OCI-LY7 (cell line): ENCODE measurements at regions not wholly inside any gene's neighbourhood (a gene's known extent, or its start where the extent isn't known, plus 50 kb on each side); places are given as distances from the start of the nearest gene placed in this dataset.

Experiments used
- EZH2phosphoT487 ChIP-seq: fragments of 200-600 bp; sonication (generic); IDR thresholded peaks from 2 replicates; pipeline ENCODE4 v1.6.1; 2018; ENCODE audit warnings: low read depth, borderline replicate concordance, mild to moderate bottlenecking, mixed run types, antibody characterized with exemption, low read length, moderate library complexity, mixed read lengths
- TF ChIP-seq, protein P1 (sequence below): fragments of 200-600 bp; sonication (generic); conservative IDR thresholded peaks from 2 replicates; pipeline ENCODE4 v1.5.1; 2014; ENCODE audit warnings: mild to moderate bottlenecking, antibody characterized with exemption, low read length, moderate library complexity, mixed read lengths

GRCh38 chr3:87691109-87691508 is 367.7 kb downstream of the CGGBP1 start:
- TF ChIP-seq, protein P1, sequence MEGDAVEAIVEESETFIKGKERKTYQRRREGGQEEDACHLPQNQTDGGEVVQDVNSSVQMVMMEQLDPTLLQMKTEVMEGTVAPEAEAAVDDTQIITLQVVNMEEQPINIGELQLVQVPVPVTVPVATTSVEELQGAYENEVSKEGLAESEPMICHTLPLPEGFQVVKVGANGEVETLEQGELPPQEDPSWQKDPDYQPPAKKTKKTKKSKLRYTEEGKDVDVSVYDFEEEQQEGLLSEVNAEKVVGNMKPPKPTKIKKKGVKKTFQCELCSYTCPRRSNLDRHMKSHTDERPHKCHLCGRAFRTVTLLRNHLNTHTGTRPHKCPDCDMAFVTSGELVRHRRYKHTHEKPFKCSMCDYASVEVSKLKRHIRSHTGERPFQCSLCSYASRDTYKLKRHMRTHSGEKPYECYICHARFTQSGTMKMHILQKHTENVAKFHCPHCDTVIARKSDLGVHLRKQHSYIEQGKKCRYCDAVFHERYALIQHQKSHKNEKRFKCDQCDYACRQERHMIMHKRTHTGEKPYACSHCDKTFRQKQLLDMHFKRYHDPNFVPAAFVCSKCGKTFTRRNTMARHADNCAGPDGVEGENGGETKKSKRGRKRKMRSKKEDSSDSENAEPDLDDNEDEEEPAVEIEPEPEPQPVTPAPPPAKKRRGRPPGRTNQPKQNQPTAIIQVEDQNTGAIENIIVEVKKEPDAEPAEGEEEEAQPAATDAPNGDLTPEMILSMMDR: no peak
- no peak for TF ChIP-seq EZH2phosphoT487
